ENCODE measurements at regions not wholly inside any gene's neighbourhood (a gene's known extent, or its start where the extent isn't known, plus 50 kb on each side); places are given as distances from the start of the nearest gene placed in this dataset.
A peak's percentile ranks its signal among the peaks of the same experiment; 100 is the strongest.

- TF ChIP-seq GATA2 (IDR thresholded peaks at IDR 0.05; ENCODE audit: low read depth, low read length): no peak
- no peak for TF ChIP-seq GATA3 (IDR thresholded peaks at IDR 0.05; ENCODE audit: low read depth, low read length)
Observed at GRCh38 chr18:2223849-2224248, 347.5 kb downstream of the METTL4 start.

DNA sequence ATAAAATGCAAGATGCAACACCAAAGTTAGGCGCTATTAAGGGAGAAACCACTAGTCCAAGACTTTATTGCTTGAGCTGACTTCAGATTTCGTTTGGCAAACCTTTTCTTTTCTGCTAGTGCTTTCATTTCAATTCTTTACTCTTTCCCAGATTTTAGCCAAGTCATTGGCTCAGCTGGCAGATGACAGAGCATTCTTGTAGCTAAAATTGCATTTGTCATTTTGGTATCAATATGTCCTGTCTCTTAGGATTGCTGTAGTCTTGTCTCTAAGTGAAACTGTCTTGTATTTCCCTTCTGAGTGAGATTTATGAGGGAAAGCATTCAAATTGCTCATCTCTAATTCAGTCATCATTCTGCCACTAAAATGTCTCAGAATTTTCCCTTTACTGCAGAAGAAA is 335.1 kb downstream of the METTL4 start:
- no peak for TF ChIP-seq GATA2 (IDR thresholded peaks at IDR 0.05; ENCODE audit: low read depth, low read length)
- no peak for TF ChIP-seq GATA3 (IDR thresholded peaks at IDR 0.05; ENCODE audit: low read depth, low read length)

GRCh38 chr18:2237706-2238105 is 333.6 kb downstream of the METTL4 start:
- TF ChIP-seq GATA3 (IDR thresholded peaks at IDR 0.05; ENCODE audit: low read depth, low read length) (no peak), GATA2 (IDR thresholded peaks at IDR 0.05; ENCODE audit: low read depth, low read length) (no peak)

- TF ChIP-seq GATA2 (IDR thresholded peaks at IDR 0.05; ENCODE audit: low read depth, low read length) (no peak), GATA3 (IDR thresholded peaks at IDR 0.05; ENCODE audit: low read depth, low read length) (no peak)
Observed at GRCh38 chr18:2240311-2240705, 331.0 kb downstream of the METTL4 start.

- no peak for TF ChIP-seq GATA3 (IDR thresholded peaks at IDR 0.05; ENCODE audit: low read depth, low read length)
- peak; percentile 36; the same call in 1 of the 2 replicates for TF ChIP-seq GATA2 (IDR thresholded peaks at IDR 0.05; ENCODE audit: low read depth, low read length)
Observed at GRCh38 chr18:2244641-2245040, 326.7 kb downstream of the METTL4 start.

DNA sequence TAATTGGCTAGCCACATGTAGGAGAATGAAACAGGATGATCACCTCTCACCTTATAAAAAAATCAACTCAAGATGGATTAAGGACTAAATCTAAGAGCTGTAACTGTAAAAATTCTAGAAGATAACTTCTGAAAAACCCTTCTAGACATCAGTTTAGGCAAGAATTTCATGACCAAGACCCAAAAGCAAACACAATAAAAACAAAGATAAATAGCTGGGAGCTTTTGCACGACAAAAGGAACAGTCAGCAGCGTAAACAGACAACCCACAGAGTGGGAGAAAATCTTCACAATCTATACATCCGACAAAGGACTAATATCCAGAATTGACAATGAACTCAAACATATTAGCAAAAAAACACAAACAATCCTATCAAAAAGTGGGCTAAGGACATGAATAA is 316.3 kb downstream of the METTL4 start:
- TF ChIP-seq GATA3 (IDR thresholded peaks at IDR 0.05; ENCODE audit: low read depth, low read length): no peak
- no peak for TF ChIP-seq GATA2 (IDR thresholded peaks at IDR 0.05; ENCODE audit: low read depth, low read length)

DNA sequence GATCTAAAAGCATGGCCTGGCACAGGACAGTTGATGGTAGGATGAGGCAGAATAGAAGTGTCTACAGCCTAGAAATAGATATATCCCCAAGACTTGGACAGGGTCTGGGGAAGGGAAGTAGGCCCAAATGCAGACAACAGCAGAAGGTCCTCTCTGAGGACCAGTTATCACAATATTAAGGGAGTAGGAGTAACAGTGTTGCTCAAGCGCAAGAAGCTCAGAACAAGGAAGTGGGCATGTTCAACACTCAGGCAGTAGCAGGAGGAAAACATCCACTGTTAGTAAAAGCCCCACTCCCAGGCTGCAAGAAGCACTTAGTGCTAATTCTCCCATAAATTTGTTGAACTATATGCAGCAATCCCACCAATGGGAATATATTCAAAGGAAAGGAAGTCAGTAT is 314.7 kb downstream of the METTL4 start:
- TF ChIP-seq GATA3 (IDR thresholded peaks at IDR 0.05; ENCODE audit: low read depth, low read length) (no peak), GATA2 (IDR thresholded peaks at IDR 0.05; ENCODE audit: low read depth, low read length) (no peak)

DNA sequence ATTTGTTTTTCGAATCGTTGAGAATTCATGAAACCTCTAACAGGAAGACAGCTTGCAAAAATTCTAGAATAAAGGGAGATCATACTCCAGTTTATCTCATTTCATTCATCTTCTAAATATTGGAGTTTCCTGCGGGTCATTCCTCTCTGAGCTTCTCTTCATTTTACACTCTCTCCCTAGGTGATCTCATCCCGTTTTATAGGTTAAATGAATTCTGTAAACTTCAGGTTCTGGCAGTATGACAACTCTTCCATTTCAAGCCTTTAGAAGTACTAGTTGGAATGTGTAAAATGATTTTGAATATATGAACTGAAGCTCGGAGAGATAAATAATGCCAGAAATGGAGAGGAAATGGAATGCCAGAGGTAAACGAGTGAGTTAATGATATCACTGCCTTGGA is 312.4 kb downstream of the METTL4 start:
- no peak for TF ChIP-seq GATA3 (IDR thresholded peaks at IDR 0.05; ENCODE audit: low read depth, low read length)
- no peak for TF ChIP-seq GATA2 (IDR thresholded peaks at IDR 0.05; ENCODE audit: low read depth, low read length)

- no peak for TF ChIP-seq GATA3 (IDR thresholded peaks at IDR 0.05; ENCODE audit: low read depth, low read length)
- TF ChIP-seq GATA2 (IDR thresholded peaks at IDR 0.05; ENCODE audit: low read depth, low read length): no peak
Observed at GRCh38 chr18:2263303-2263890, 307.9 kb downstream of the METTL4 start.

DNA sequence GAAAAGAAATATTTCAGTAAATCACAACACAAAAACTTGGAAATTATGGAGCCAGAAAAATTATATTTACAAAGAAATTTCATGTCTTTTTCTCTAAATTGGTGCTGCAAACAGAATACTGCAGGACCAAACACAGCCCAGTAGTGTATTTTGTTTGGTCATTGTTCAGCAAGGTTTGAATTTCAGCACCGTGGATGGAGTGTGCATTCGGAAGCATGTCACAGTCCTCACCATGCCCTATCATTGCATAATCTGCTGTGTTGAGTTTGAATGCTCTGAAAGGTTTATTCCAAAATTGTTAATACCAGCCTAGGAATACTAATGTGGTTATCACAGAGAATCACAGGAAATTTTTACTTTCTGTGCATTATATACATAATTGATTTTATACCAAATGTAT is 296.7 kb downstream of the METTL4 start:
- no peak for TF ChIP-seq GATA3 (IDR thresholded peaks at IDR 0.05; ENCODE audit: low read depth, low read length)
- no peak for TF ChIP-seq GATA2 (IDR thresholded peaks at IDR 0.05; ENCODE audit: low read depth, low read length)

DNA sequence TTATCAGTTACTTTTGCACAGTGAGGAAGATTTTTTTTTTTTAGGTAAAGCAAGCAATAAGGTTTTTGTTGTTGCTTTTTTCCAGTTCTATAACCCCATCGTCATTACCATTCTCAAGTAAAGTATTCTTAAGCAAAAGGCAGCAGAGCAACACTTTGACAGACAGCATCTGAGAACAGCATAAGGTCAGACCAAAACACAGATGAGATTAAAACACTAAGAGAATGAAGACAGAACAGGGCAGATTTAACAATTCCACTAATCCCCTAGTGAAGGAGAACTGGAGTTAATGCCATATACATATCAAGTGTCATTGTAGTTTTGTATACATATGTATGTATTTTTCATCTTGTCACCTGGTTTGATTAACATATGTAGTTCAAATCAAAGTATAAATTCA is 290.2 kb downstream of the METTL4 start:
- no peak for TF ChIP-seq GATA2 (IDR thresholded peaks at IDR 0.05; ENCODE audit: low read depth, low read length)
- TF ChIP-seq GATA3 (IDR thresholded peaks at IDR 0.05; ENCODE audit: low read depth, low read length): no peak

DNA sequence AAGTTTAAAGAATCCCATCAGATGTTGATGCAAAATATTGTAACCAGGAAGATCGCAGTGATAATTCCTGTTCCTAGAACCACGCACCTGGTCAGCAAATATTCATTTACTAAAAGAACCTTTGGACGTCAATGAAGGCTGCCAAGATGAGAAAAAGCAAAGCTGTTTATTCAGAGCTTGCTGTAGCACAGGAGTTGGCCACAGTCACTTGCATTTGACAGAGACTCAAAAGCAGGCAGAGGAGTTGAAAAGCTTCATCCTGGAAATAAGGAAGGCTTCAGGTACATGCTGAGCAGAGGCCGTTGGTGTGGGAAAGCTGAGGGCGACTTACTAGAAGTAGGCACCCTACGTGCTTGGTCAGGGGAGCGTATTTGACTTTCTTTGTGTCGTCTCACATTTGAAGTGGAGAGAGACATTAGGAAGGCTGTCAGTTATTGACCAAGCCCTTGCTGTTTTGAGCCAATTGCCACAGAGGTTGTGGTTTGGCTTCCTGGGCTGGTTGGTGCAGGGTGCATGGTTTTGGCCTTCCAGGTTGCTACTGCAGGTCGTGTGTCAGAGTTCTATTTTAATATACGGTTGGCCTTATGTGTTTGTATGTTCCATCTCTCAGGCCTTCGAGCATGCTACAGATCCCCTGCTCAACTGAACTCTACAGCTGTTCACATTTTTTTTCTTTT is 289.6 kb downstream of the METTL4 start:
- no peak for TF ChIP-seq GATA2 (IDR thresholded peaks at IDR 0.05; ENCODE audit: low read depth, low read length)
- TF ChIP-seq GATA3 (IDR thresholded peaks at IDR 0.05; ENCODE audit: low read depth, low read length): no peak

GRCh38 chr18:2293109-2293839 is 278.0 kb downstream of the METTL4 start:
- no peak for TF ChIP-seq GATA2 (IDR thresholded peaks at IDR 0.05; ENCODE audit: low read depth, low read length)
- TF ChIP-seq GATA3 (IDR thresholded peaks at IDR 0.05; ENCODE audit: low read depth, low read length): no peak

DNA sequence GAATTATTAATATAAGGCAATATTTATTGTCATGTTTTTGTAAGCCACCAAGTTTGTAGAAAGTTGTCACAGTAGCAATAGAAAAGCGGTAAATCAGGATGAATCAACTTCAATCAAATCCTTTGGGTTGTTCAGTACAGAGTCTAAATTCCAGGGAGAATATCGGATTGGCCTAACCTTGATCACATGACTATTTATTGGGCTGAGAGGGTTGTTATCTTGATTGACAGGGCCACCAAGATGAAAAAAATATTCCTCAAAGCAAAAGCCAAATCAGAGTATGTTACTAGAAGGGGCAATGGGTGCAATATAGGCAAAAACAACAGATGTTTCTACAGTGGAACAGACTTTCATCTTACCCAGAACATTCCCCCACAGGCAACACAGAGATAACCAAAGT is 270.0 kb downstream of the METTL4 start:
- TF ChIP-seq GATA3 (IDR thresholded peaks at IDR 0.05; ENCODE audit: low read depth, low read length) (no peak), GATA2 (IDR thresholded peaks at IDR 0.05; ENCODE audit: low read depth, low read length) (no peak)

DNA sequence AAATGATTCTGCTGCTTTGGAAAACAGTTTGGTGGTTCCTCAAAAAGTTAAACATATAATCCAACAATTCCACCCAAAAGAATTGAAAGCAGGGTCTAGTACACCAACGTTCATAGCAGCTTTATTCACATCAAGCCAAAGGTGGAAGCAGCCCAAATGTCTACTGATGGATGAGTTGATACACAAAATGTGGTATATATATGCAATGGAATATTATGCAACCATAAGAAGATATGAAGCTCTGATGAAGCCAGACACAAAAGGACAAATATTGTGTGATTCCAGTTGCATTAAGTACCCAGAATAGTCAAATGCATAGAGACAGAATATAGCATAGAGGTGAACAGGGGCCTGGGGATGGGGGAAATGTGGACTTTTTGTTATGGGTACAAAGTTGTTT is 269.3 kb downstream of the METTL4 start:
- TF ChIP-seq GATA2 (IDR thresholded peaks at IDR 0.05; ENCODE audit: low read depth, low read length) (no peak), GATA3 (IDR thresholded peaks at IDR 0.05; ENCODE audit: low read depth, low read length) (no peak)
